Stimulated activated CD4-positive, alpha-beta T cell treated with anti-CD3 and anti-CD28 coated beads, Interleukin-2, amount 100 ng/mL, for 48 hours (primary cell): ENCODE measurements at regions not wholly inside any gene's neighbourhood (a gene's known extent, or its start where the extent isn't known, plus 50 kb on each side); places are given as distances from the start of the nearest gene placed in this dataset.

Experiments
- DNase-seq, 2 donors: peaks; one replicate each; pipeline ENCODE4 v3.0.0-alpha.2; 2020

GRCh38 chr1:239603530-239603929, 217.2 kb downstream of the CHRM3 start:
- DNase-seq = no peak

GRCh38 chr1:239606850-239607400, 220.6 kb downstream of the CHRM3 start:
- DNase-seq = no peak

- no peak for DNase-seq
Observed at GRCh38 chr1:239608469-239608868, 222.1 kb downstream of the CHRM3 start.

GRCh38 chr1:239612379-239612778, 226.0 kb downstream of the CHRM3 start:
- DNase-seq = no peak

GRCh38 chr1:239616673-239617072, 230.3 kb downstream of the CHRM3 start:
- DNase-seq = no peak

- no peak for DNase-seq
Observed at GRCh38 chr1:239617259-239617658, 230.9 kb downstream of the CHRM3 start.

GRCh38 chr1:239617731-239618130, 231.4 kb downstream of the CHRM3 start:
- DNase-seq = no peak

- no peak for DNase-seq
Observed at GRCh38 chr1:239619190-239619589, 232.8 kb downstream of the CHRM3 start.

- no peak for DNase-seq
Observed at GRCh38 chr1:239630767-239631166, 244.4 kb downstream of the CHRM3 start.

GRCh38 chr1:239633432-239633831, 247.1 kb downstream of the CHRM3 start:
- DNase-seq = no peak

GRCh38 chr1:239635276-239635675, 248.9 kb downstream of the CHRM3 start:
- no peak for DNase-seq

GRCh38 chr1:239636347-239636746, 250.0 kb downstream of the CHRM3 start:
- no peak for DNase-seq

GRCh38 chr1:239644604-239645003, 258.2 kb downstream of the CHRM3 start:
- DNase-seq = no peak

GRCh38 chr1:239647045-239647444, 260.7 kb downstream of the CHRM3 start:
- no peak for DNase-seq

GRCh38 chr1:239647964-239648632, 261.7 kb downstream of the CHRM3 start:
- DNase-seq = no peak

GRCh38 chr1:239655023-239655422, 268.7 kb downstream of the CHRM3 start:
- no peak for DNase-seq

GRCh38 chr1:239657291-239657690, 270.9 kb downstream of the CHRM3 start:
- no peak for DNase-seq

- no peak for DNase-seq
Observed at GRCh38 chr1:239662950-239663349, 276.6 kb downstream of the CHRM3 start.

GRCh38 chr1:239672256-239672655, 285.9 kb downstream of the CHRM3 start:
- DNase-seq = no peak

GRCh38 chr1:239675735-239676134, 289.4 kb downstream of the CHRM3 start:
- DNase-seq = no peak

GRCh38 chr1:239676522-239677273, 290.3 kb downstream of the CHRM3 start:
- no peak for DNase-seq

- no peak for DNase-seq
Observed at GRCh38 chr1:239677362-239677761, 291.0 kb downstream of the CHRM3 start.

GRCh38 chr1:239678181-239678580, 291.8 kb downstream of the CHRM3 start:
- no peak for DNase-seq

GRCh38 chr1:239682046-239682445, 295.7 kb downstream of the CHRM3 start:
- no peak for DNase-seq
